Endodermal cell (in vitro differentiated cells): ENCODE measurements at regions not wholly inside any gene's neighbourhood (a gene's known extent, or its start where the extent isn't known, plus 50 kb on each side); places are given as distances from the start of the nearest gene placed in this dataset.

Experiments used
- DNase-seq: peaks from one replicate; pipeline ENCODE4 v3.0.0-alpha.2; 2017
- H3K27ac ChIP-seq: 2 replicates; pipeline ENCODE4 v1.5.1; 2013; ENCODE audit warnings: mild to moderate bottlenecking, low read depth, low read length, moderate library complexity
- H3K27me3 ChIP-seq: 2 replicates; pipeline ENCODE4 v1.6.1; 2013; ENCODE audit warnings: mild to moderate bottlenecking, low read length, moderate library complexity; ENCODE audit not compliant: insufficient read depth, control insufficient read depth, poor library complexity, severe bottlenecking
- H3K36me3 ChIP-seq: 2 replicates; pipeline ENCODE4 v1.7.0; 2013; ENCODE audit warnings: mild to moderate bottlenecking, low read length, moderate library complexity; ENCODE audit not compliant: control insufficient read depth, insufficient read depth
- H3K4me1 ChIP-seq: one replicate; pipeline ENCODE4 v1.7.0; 2013; ENCODE audit warnings: low read length; ENCODE audit not compliant: control insufficient read depth, insufficient read depth
- H3K4me3 ChIP-seq: 2 replicates; pipeline ENCODE4 v1.5.1; 2013; ENCODE audit warnings: mild to moderate bottlenecking, low read length, moderate library complexity
- H3K9ac ChIP-seq: 2 replicates; pipeline ENCODE4 v1.6.1; 2013; ENCODE audit warnings: mild to moderate bottlenecking, low read length, moderate library complexity; ENCODE audit not compliant: poor library complexity, severe bottlenecking; ENCODE audit errors: extremely low read depth
- H3K9me3 ChIP-seq: 2 replicates; pipeline ENCODE4 v1.6.1; 2013; ENCODE audit warnings: mild to moderate bottlenecking, low read length, moderate library complexity; ENCODE audit not compliant: control insufficient read depth
- H3K27ac Mint-ChIP-seq: 2 replicates; pipeline ENCODE4 v1.8.0; 2020; ENCODE audit warnings: mixed read lengths
- H3K27me3 Mint-ChIP-seq: 2 replicates; pipeline ENCODE4 v1.8.0; 2021; ENCODE audit warnings: mild to moderate bottlenecking, mixed read lengths; ENCODE audit not compliant: insufficient read depth
- H3K36me3 Mint-ChIP-seq: 2 replicates; pipeline ENCODE4 v1.8.0; 2020; ENCODE audit warnings: low read depth, mixed read lengths
- H3K4me1 Mint-ChIP-seq: 2 replicates; pipeline ENCODE4 v1.8.0; 2020; ENCODE audit warnings: mixed read lengths
- H3K4me3 Mint-ChIP-seq: 2 replicates; pipeline ENCODE4 v1.8.0; 2020; ENCODE audit warnings: mild to moderate bottlenecking, moderate library complexity, mixed read lengths
- H3K9me3 Mint-ChIP-seq: 2 replicates; pipeline ENCODE4 v1.8.0; 2020; ENCODE audit warnings: mild to moderate bottlenecking, mixed read lengths
- WGBS, 2 experiments: methylation state at CpG; one replicate each; pipeline versions ENCODE4 v1.1.5 to v1.1.7; 2013; ENCODE audit warnings: missing lambda C conversion rate in 2 of 2, mixed read lengths in 1 of 2; ENCODE audit not compliant: insufficient coverage in 1 of 2, insufficient read length in 1 of 2; 5-methylcytosine and 5-hydroxymethylcytosine counted together
- TF ChIP-seq, protein P1 (sequence below): fragments of 200-600 bp; sonication (generic); conservative IDR thresholded peaks from 2 replicates; pipeline ENCODE4 v1.5.0; 2021; ENCODE audit warnings: antibody characterized with exemption, mild to moderate bottlenecking

DNA sequence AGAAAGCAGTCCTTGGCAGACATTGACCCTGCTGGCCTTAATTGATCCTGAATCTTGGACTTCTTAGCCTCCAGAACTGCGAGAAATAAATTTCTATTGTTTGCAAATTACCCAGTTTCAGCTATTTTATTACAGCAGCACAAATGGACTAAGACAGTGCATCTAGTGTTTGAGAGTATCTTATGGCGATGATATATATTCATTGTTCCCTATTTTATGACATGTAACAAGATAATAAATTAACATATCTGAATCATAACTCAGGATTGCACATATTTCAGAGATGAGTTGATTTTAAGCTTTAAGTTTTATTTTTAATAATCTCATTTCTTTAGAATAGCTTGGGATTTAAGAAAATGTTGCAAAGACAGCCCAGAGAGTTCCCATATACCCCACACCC, 167.4 kb upstream of the FOXG1 start:
- Histone ChIP-seq H3K9ac (no peak overlapping the region), H3K4me3 (no peak overlapping the region), H3K36me3 (no peaks in the 10 kb centered on the region), H3K4me1 (no peaks in the 10 kb centered on the region), H3K27me3 (peaks cover 9% of the 10 kb centered on the region), H3K27ac (no peak overlapping the region), H3K9me3 (no peaks in the 10 kb centered on the region)
- DNase-seq = no peak
- H3K27me3 Mint-ChIP-seq = peaks cover 5% of the 10 kb centered on the region
- TF ChIP-seq, protein P1, sequence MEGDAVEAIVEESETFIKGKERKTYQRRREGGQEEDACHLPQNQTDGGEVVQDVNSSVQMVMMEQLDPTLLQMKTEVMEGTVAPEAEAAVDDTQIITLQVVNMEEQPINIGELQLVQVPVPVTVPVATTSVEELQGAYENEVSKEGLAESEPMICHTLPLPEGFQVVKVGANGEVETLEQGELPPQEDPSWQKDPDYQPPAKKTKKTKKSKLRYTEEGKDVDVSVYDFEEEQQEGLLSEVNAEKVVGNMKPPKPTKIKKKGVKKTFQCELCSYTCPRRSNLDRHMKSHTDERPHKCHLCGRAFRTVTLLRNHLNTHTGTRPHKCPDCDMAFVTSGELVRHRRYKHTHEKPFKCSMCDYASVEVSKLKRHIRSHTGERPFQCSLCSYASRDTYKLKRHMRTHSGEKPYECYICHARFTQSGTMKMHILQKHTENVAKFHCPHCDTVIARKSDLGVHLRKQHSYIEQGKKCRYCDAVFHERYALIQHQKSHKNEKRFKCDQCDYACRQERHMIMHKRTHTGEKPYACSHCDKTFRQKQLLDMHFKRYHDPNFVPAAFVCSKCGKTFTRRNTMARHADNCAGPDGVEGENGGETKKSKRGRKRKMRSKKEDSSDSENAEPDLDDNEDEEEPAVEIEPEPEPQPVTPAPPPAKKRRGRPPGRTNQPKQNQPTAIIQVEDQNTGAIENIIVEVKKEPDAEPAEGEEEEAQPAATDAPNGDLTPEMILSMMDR = no peak
- H3K9me3 Mint-ChIP-seq = no peaks in the 10 kb centered on the region
- no peak overlapping the region for H3K27ac Mint-ChIP-seq
- H3K36me3 Mint-ChIP-seq = no peaks in the 10 kb centered on the region
- no peak overlapping the region for H3K4me3 Mint-ChIP-seq
- H3K4me1 Mint-ChIP-seq = no peaks in the 10 kb centered on the region
- WGBS, 2 experiments = 90% methylated on average over 1 of the region's 2 CpGs; no CpG with 5 or more reads in 1 of the 2 experiments

DNA sequence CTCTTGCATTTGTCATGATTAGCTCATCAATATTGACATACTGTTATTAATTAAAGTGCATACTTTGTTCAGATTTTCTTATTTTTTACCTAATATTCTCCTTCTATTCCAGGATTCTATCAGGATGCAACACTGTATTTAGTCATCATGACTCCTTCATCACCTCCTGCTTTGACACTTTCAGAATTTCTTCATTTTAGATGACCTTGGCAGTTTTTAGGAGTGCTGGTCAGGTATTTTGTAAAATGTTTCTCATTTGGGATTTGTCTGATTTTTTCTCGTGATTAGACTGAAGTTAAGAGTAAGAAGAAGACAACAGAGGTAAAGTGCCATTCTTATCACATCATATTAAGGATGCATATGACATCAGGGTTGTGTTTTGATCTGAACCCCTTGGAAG, 167.0 kb upstream of the FOXG1 start:
- no peaks in the 10 kb centered on the region for H3K4me1 Mint-ChIP-seq
- H3K36me3 Mint-ChIP-seq = no peaks in the 10 kb centered on the region
- no peak overlapping the region for H3K27ac Mint-ChIP-seq
- H3K9me3 ChIP-seq = no peaks in the 10 kb centered on the region
- H3K9me3 Mint-ChIP-seq = no peaks in the 10 kb centered on the region
- no peaks in the 10 kb centered on the region for H3K4me1 ChIP-seq
- H3K4me3 Mint-ChIP-seq = no peak overlapping the region
- H3K27me3 Mint-ChIP-seq = peaks cover 8% of the 10 kb centered on the region
- DNase-seq = no peak
- no peaks in the 10 kb centered on the region for H3K36me3 ChIP-seq
- H3K4me3 ChIP-seq = no peak overlapping the region
- 63% methylated on average over 1 of the region's 1 CpG; no CpG with 5 or more reads in 1 of the 2 experiments for WGBS, 2 experiments
- no peak overlapping the region for H3K27ac ChIP-seq
- H3K9ac ChIP-seq = no peak overlapping the region
- TF ChIP-seq, protein P1 = no peak
- peaks cover 12% of the 10 kb centered on the region for H3K27me3 ChIP-seq

DNA sequence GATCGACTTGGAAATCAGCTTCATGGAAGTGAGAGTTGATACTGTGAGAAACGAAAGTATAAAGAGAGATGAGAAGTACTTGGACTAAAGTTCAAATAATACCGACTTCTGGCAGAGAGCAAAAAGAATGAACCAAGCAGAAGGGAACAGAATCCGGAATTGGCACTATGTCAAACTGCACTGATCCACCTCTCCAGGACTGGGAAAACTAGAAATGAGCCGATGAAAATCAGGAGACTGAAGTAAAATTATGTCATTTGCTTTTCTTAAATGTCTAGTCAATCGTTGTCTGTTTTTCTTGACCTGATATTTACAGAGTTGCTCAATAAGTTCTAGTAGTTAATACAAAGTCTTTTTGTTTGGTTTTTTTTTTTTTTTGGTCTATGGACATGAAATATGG, 163.0 kb upstream of the FOXG1 start:
- Histone ChIP-seq H3K4me1 (no peaks in the 10 kb centered on the region), H3K27ac (no peak overlapping the region), H3K9me3 (no peaks in the 10 kb centered on the region), H3K9ac (no peak overlapping the region), H3K4me3 (no peak overlapping the region), H3K36me3 (no peaks in the 10 kb centered on the region), H3K27me3 (peaks cover 12% of the 10 kb centered on the region)
- H3K4me1 Mint-ChIP-seq = no peaks in the 10 kb centered on the region
- H3K27ac Mint-ChIP-seq = no peak overlapping the region
- TF ChIP-seq, protein P1 = no peak
- no peak overlapping the region for H3K4me3 Mint-ChIP-seq
- 94 to 97% methylated on average over 5 to 6 of the region's 6 CpGs for whole genome bisulfite sequencing, 2 experiments
- H3K27me3 Mint-ChIP-seq = peaks cover 8% of the 10 kb centered on the region
- H3K36me3 Mint-ChIP-seq = no peaks in the 10 kb centered on the region
- H3K9me3 Mint-ChIP-seq = no peaks in the 10 kb centered on the region
- no peak for DNase-seq
